ENCODE measurements at regions not wholly inside any gene's neighbourhood (a gene's known extent, or its start where the extent isn't known, plus 50 kb on each side); places are given as distances from the start of the nearest gene placed in this dataset.

DNA sequence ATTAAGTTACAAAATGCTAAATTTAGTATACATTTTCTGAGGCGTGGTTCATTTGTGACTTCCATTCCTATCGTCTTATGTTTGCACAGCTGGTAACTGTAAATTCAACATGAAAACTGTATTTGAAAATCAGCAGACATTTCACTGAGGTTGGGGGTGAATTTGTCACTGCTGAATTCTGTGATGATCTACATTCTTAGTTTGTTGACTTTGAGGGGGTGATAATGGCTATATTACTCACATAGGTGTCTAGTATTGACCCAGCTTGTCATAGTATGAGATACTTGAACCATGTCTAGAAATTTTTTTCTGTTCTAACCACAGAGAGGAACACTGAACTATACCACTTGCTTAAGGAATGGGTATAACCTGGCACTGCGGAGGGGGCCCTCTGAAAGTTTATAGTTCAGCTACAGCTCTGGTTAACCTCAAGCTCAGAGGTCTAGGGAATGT lies 313.3 kb downstream of the PIK3R1 start:
- no peak for DNase-seq (ENCODE audit: low read depth)
- TF ChIP-seq, protein P1, sequence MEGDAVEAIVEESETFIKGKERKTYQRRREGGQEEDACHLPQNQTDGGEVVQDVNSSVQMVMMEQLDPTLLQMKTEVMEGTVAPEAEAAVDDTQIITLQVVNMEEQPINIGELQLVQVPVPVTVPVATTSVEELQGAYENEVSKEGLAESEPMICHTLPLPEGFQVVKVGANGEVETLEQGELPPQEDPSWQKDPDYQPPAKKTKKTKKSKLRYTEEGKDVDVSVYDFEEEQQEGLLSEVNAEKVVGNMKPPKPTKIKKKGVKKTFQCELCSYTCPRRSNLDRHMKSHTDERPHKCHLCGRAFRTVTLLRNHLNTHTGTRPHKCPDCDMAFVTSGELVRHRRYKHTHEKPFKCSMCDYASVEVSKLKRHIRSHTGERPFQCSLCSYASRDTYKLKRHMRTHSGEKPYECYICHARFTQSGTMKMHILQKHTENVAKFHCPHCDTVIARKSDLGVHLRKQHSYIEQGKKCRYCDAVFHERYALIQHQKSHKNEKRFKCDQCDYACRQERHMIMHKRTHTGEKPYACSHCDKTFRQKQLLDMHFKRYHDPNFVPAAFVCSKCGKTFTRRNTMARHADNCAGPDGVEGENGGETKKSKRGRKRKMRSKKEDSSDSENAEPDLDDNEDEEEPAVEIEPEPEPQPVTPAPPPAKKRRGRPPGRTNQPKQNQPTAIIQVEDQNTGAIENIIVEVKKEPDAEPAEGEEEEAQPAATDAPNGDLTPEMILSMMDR (IDR thresholded peaks at IDR 0.05; ENCODE audit: insufficient read depth, low read length): no peak
- no peak overlapping the region for H3K4me3 ChIP-seq (ENCODE audit: low read depth, low read length)

DNA sequence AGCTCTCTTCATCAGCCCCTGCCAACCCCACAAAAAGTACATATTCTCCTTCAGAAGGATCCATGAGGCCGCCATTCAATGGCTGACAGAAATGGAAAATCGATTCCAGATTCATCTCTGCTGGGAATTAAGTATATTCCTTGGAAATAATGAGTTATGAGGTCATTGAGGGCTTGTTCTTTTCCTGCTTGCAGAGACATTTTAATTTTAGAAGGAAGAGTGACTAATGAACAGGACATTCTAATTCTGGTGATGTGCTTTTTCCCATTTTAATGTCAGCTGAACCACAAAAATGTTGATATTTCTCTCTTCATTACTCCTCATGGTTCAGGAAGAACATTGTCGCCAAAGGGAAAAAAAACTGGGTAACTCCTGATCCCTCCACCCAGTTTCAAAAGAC lies 314.0 kb downstream of the PIK3R1 start:
- H3K4me3 ChIP-seq (ENCODE audit: low read depth, low read length): no peak overlapping the region
- DNase-seq (ENCODE audit: low read depth): peak; percentile 36
- TF ChIP-seq, protein P1 (IDR thresholded peaks at IDR 0.05; ENCODE audit: insufficient read depth, low read length): no peak

DNA sequence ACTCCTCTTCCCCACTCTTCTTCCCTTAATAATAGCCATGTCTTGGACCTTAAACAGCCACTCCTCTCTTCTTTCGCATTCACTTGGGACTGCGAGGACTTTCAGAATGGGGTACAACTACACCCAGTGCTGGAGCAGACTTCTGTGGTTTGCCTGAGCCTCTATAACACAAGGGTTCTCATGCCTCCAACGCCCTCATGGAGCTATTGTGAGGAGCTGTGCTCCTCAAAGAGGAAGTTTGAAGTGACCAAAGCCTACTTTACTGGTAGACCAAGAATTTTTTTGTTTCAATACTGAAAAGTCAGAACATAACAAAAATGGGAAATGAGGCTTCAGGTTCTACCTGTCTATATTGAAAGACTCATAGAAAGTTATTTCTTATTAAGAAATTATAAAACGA lies 316.4 kb downstream of the PIK3R1 start:
- DNase-seq (ENCODE audit: low read depth): no peak
- TF ChIP-seq, protein P1 (IDR thresholded peaks at IDR 0.05; ENCODE audit: insufficient read depth, low read length): no peak
- H3K4me3 ChIP-seq (ENCODE audit: low read depth, low read length): no peak overlapping the region

DNA sequence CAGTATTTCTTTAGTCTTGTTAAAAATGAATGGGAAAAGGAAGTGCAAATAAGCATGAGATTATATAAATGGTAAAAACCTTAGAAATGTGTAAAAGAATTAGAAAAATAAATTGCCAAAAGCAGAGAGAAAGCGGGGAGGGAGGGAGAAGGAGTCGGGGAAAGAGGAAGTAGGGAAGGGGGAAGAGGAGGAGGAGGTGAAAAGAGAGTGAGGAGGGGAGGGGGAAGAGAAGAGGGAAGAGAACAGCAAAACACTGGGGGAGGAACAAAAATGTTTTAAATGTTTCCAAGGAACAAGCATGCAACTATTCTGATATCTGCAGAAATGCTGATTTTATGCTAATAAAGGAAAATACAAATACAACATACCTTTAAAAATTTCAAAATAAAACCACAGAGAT lies 317.5 kb downstream of the PIK3R1 start:
- no peak for DNase-seq (ENCODE audit: low read depth)
- no peak overlapping the region for H3K4me3 ChIP-seq (ENCODE audit: low read depth, low read length)
- TF ChIP-seq, protein P1 (IDR thresholded peaks at IDR 0.05; ENCODE audit: insufficient read depth, low read length): no peak

DNA sequence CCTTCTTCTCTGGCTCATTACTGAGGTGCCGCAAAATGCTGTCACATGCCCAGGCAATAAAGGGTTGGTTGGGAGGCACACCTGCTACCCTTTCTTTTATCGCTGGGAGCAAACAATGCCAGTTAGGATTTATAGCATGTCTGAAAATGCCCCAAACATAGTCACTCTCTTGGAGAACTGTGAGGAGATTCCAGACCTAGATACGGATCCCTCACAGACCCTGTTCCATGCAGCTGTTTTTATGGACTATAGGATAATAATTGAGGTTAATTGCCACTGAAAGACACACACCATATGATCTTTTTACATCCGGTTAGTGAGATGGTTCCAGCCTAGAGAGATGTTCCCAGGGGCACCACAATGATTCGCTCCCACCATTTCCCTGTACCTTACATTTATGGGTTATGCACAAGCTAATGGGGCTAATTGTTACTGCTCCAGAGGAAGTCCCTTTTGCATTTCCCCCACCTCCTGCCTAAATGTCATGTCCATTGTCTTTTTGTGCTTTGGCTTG lies 318.1 kb downstream of the PIK3R1 start:
- H3K4me3 ChIP-seq (ENCODE audit: low read depth, low read length): no peak overlapping the region
- TF ChIP-seq, protein P1 (IDR thresholded peaks at IDR 0.05; ENCODE audit: insufficient read depth, low read length): no peak
- DNase-seq (ENCODE audit: low read depth): no peak

DNA sequence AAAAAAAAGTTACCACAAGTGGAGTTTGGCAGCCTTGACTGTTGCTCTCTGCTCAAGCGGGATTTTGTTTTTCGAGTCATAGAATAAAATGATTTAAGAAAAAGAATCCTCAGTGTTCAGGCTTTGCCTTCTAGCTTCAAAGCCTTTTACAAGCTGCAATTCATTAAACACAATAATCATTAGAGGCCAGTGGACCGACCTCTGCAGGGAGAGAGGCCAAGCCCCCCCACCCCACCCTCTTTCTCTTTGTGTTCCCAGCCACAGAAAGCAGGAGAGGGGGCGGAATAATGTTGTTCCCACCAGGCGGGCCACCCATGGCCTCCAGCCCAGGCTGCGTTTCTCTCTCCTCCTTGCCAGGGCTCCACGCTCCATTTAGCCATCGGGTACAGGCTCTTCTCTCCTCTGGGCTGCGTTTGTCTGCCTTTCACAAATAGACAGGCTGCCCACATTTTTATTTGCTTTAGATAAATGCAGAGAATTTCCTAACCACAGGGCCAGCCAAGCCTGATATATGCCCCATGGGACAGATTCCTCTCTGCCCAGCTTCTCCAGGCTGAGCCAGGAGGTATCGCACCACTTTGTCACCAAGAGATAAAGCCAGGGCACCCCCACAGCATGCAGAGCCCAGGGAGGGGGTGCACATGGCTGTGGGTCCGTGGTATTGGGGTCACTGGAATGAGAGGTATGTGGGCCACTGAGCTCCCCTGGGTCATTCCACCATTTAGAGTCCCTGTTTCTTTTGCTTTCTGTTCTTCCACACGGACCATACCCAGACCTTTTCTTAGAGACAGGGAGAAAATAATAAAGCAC lies 318.8 kb downstream of the PIK3R1 start:
- TF ChIP-seq, protein P1 (IDR thresholded peaks at IDR 0.05; ENCODE audit: insufficient read depth, low read length): no peak
- peak; percentile 78 for DNase-seq (ENCODE audit: low read depth)
- peak overlapping the region; percentile 29 for H3K4me3 ChIP-seq (ENCODE audit: low read depth, low read length)

All from fibroblast of the aortic adventitia (primary cell).